Osteoblast (primary cell): ENCODE measurements at regions not wholly inside any gene's neighbourhood (a gene's known extent, or its start where the extent isn't known, plus 50 kb on each side); places are given as distances from the start of the nearest gene placed in this dataset.
"Not testable (repeated sequence)": the region's sequence is repeated elsewhere in the genome, so short reads cannot be mapped to it uniquely, and the experiment has no call there.

Experiments
- DNase-seq: peaks from one replicate; pipeline ENCODE4 v3.0.0; 2011; ENCODE audit warnings: low spot score, mixed read lengths; ENCODE audit not compliant: insufficient read length; ENCODE audit errors: missing footprints
- H2AFZ ChIP-seq: 2 replicates; pipeline ENCODE4 v1.6.0; 2011; ENCODE audit warnings: mild to moderate bottlenecking, low read length
- H3K27ac ChIP-seq: 2 replicates; pipeline ENCODE4 v1.5.1; 2011; ENCODE audit warnings: mild to moderate bottlenecking, low read depth, low read length, moderate library complexity
- H3K27me3 ChIP-seq: 2 replicates; pipeline ENCODE4 v1.6.0; 2012; ENCODE audit warnings: mild to moderate bottlenecking, control low read depth, inconsistent platforms, low read length, moderate library complexity; ENCODE audit not compliant: insufficient read depth
- H3K36me3 ChIP-seq: 2 replicates; pipeline ENCODE4 v1.5.1; 2011; ENCODE audit warnings: mild to moderate bottlenecking, low read length, control low read depth, moderate library complexity; ENCODE audit not compliant: insufficient read depth
- H3K4me1 ChIP-seq: 2 replicates; pipeline ENCODE4 v1.5.1; 2011; ENCODE audit warnings: mild to moderate bottlenecking, low read length, control low read depth, moderate library complexity; ENCODE audit not compliant: insufficient read depth
- H3K4me2 ChIP-seq: 2 replicates; pipeline ENCODE4 v1.6.0; 2011; ENCODE audit warnings: mild to moderate bottlenecking, low read length; ENCODE audit not compliant: insufficient read depth
- H3K4me3 ChIP-seq: fragments of 200-600 bp; sonication (generic); 3 replicates; pipeline ENCODE4 v1.5.1; 2012; ENCODE audit warnings: mild to moderate bottlenecking, low read length, inconsistent platforms; ENCODE audit not compliant: insufficient read depth
- H3K79me2 ChIP-seq: 2 replicates; pipeline ENCODE4 v1.6.0; 2012; ENCODE audit warnings: mild to moderate bottlenecking, low read length, control low read depth, inconsistent platforms; ENCODE audit not compliant: insufficient read depth
- H3K9me3 ChIP-seq: 2 replicates; pipeline ENCODE4 v1.5.1; 2011; ENCODE audit warnings: low read depth, low read length, control low read depth
- H4K20me1 ChIP-seq: 2 replicates; pipeline ENCODE4 v1.6.0; 2012; ENCODE audit warnings: mild to moderate bottlenecking, low read length, control low read depth; ENCODE audit not compliant: insufficient read depth
- CTCF ChIP-seq: IDR thresholded peaks from 2 replicates; pipeline ENCODE4 v1.5.1; 2011; ENCODE audit warnings: mild to moderate bottlenecking, low read depth, low read length, moderate library complexity; ENCODE audit errors: extremely low read depth

DNA sequence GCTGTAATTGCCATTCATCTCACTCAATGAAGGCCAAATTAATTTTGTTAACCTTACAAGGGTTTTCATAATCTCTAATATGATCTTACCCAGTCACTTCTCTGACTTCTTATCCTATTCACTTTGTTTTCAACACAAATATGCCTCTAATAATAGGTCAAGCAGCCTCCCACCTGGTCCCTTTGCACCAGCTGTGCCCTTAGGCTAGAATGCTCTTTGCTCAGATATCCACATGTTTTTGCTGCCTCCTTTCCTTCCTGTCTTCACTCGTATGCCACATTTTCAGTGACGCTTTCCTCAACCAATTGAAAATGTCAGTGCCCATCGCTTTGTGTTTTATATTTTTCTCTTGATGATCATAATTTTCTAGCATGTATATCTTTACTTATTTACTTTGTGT is 106.4 kb upstream of the SYT10 start:
- H3K4me3 ChIP-seq = no peak overlapping the region
- no peaks in the 10 kb centered on the region for H3K79me2 ChIP-seq
- H3K4me2 ChIP-seq = no peak overlapping the region
- no peak for DNase-seq
- no peak for TF ChIP-seq CTCF
- H3K9me3 ChIP-seq = peaks cover 4% of the 10 kb centered on the region
- no peaks in the 10 kb centered on the region for H4K20me1 ChIP-seq
- H3K36me3 ChIP-seq = no peaks in the 10 kb centered on the region
- no peak overlapping the region for H3K27ac ChIP-seq
- H3K4me1 ChIP-seq = no peaks in the 10 kb centered on the region
- H2AFZ ChIP-seq = no peak overlapping the region
- no peaks in the 10 kb centered on the region for H3K27me3 ChIP-seq

DNA sequence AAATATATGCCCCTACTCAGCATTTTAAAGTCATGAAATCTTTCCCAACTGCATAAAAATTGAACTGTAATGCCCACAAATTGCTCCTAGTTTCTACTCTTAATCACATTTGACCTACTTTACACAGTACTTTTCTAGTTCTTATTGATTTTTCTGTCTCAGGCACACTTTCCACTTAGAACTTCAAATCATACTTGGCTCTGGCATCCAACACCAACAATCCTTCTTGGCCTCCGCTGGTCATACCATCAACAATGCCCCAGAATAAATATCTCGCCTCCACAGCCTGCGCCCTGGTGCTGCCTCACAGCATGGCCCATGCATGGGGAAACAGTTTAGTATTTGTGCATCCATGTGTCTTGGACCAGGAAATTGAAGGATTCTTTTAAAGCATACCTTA is 107.5 kb upstream of the SYT10 start:
- Histone ChIP-seq H3K79me2 (no peaks in the 10 kb centered on the region), H2AFZ (no peak overlapping the region), H3K4me1 (no peaks in the 10 kb centered on the region), H3K4me2 (no peak overlapping the region), H3K27me3 (no peaks in the 10 kb centered on the region), H3K4me3 (no peak overlapping the region), H3K27ac (no peak overlapping the region), H4K20me1 (no peaks in the 10 kb centered on the region), H3K9me3 (peaks cover 2% of the 10 kb centered on the region), H3K36me3 (no peaks in the 10 kb centered on the region)
- DNase-seq = no peak
- no peak for TF ChIP-seq CTCF

- H3K4me1 ChIP-seq, H3K79me2 ChIP-seq, H3K9me3 ChIP-seq, H3K27me3 ChIP-seq, H2AFZ ChIP-seq, DNase-seq, H4K20me1 ChIP-seq, H3K36me3 ChIP-seq, H3K4me3 ChIP-seq, H3K27ac ChIP-seq, H3K4me2 ChIP-seq: not testable (repeated sequence)
Measured at GRCh38 chr12:33550214-33550613, 110.6 kb upstream of the SYT10 start.

DNA sequence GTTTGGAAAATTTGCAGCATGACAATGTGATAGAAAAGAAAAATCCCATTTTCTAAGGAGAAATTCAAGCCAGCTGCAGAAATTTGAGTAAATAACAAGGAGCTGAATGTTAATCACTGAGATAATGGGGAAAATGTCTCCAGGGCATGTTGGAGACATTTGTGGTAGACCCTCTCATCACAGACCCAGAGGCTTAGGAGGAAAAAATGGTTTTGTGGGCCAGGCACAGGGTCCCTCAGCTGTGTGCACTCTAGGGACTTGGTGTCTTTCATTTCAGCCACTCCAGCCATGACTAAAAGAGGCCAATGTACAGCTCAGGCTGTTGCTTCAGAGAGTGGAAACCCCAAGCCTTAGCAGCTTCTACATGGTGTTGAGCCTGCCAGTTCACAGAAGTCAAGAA is 111.4 kb upstream of the SYT10 start:
- Histone ChIP-seq H3K27me3 (no peaks in the 10 kb centered on the region), H3K27ac (no peak overlapping the region), H3K4me1 (no peaks in the 10 kb centered on the region), H3K4me3 (no peak overlapping the region), H3K36me3 (no peaks in the 10 kb centered on the region), H3K4me2 (no peak overlapping the region), H3K9me3 (peaks cover 2% of the 10 kb centered on the region), H2AFZ (no peak overlapping the region), H3K79me2 (no peaks in the 10 kb centered on the region), H4K20me1 (no peaks in the 10 kb centered on the region)
- no peak for TF ChIP-seq CTCF
- no peak for DNase-seq

- no peak overlapping the region for H3K4me3 ChIP-seq
- no peak overlapping the region for H3K27ac ChIP-seq
- no peaks in the 10 kb centered on the region for H3K36me3 ChIP-seq
- H3K79me2 ChIP-seq = no peaks in the 10 kb centered on the region
- H2AFZ ChIP-seq = no peak overlapping the region
- DNase-seq = no peak
- H3K9me3 ChIP-seq = no peaks in the 10 kb centered on the region
- TF ChIP-seq CTCF = no peak
- no peak overlapping the region for H3K4me2 ChIP-seq
- no peaks in the 10 kb centered on the region for H3K4me1 ChIP-seq
- H4K20me1 ChIP-seq = no peaks in the 10 kb centered on the region
- no peaks in the 10 kb centered on the region for H3K27me3 ChIP-seq
Measured at GRCh38 chr12:33555128-33555527, 115.5 kb upstream of the SYT10 start.
